ENCODE measurements at regions not wholly inside any gene's neighbourhood (a gene's known extent, or its start where the extent isn't known, plus 50 kb on each side); places are given as distances from the start of the nearest gene placed in this dataset.

- H3K27me3 ChIP-seq: peaks cover 3% of the 10 kb centered on the region; the same call in 1 of the 2 replicates
- H3K9me3 ChIP-seq: no peaks in the 10 kb centered on the region
- H3K36me3 ChIP-seq: no peaks in the 10 kb centered on the region
- no peak overlapping the region for H3K4me3 ChIP-seq (ENCODE audit: low read depth, low read length)
- H3K4me1 ChIP-seq: no peaks in the 10 kb centered on the region
- no peak for DNase-seq
- no peak for TF ChIP-seq CTCF (IDR thresholded peaks at IDR 0.05; ENCODE audit: low read depth, low read length)
Observed at GRCh38 chr7:15870347-15870746, 183.9 kb upstream of the MEOX2 start.

- no peaks in the 10 kb centered on the region for H3K36me3 ChIP-seq
- DNase-seq: no peak
- H3K9me3 ChIP-seq: no peaks in the 10 kb centered on the region
- no peak for TF ChIP-seq CTCF (IDR thresholded peaks at IDR 0.05; ENCODE audit: low read depth, low read length)
- no peaks in the 10 kb centered on the region; the same call in 1 of the 2 replicates for H3K27me3 ChIP-seq
- H3K4me3 ChIP-seq (ENCODE audit: low read depth, low read length): no peak overlapping the region
- H3K4me1 ChIP-seq: no peaks in the 10 kb centered on the region
Observed at GRCh38 chr7:15867441-15867840, 181.0 kb upstream of the MEOX2 start.

- no peak for DNase-seq
- no peaks in the 10 kb centered on the region for H3K9me3 ChIP-seq
- no peaks in the 10 kb centered on the region; the same call in 1 of the 2 replicates for H3K27me3 ChIP-seq
- no peaks in the 10 kb centered on the region for H3K36me3 ChIP-seq
- no peak overlapping the region for H3K4me3 ChIP-seq (ENCODE audit: low read depth, low read length)
- no peaks in the 10 kb centered on the region for H3K4me1 ChIP-seq
- TF ChIP-seq CTCF (IDR thresholded peaks at IDR 0.05; ENCODE audit: low read depth, low read length): no peak
Observed at GRCh38 chr7:15866753-15867152, 180.3 kb upstream of the MEOX2 start.

- Histone ChIP-seq H3K4me3 (ENCODE audit: low read depth, low read length) (no peak overlapping the region), H3K27me3 (no peaks in the 10 kb centered on the region; the same call in 1 of the 2 replicates), H3K4me1 (no peaks in the 10 kb centered on the region), H3K36me3 (no peaks in the 10 kb centered on the region), H3K9me3 (no peaks in the 10 kb centered on the region)
- no peak for DNase-seq
- no peak for TF ChIP-seq CTCF (IDR thresholded peaks at IDR 0.05; ENCODE audit: low read depth, low read length)
Observed at GRCh38 chr7:15864626-15864991, 178.1 kb upstream of the MEOX2 start.

GRCh38 chr7:15863951-15864625, 177.6 kb upstream of the MEOX2 start:
- Histone ChIP-seq H3K4me3 (ENCODE audit: low read depth, low read length) (no peak overlapping the region), H3K36me3 (no peaks in the 10 kb centered on the region), H3K9me3 (no peaks in the 10 kb centered on the region), H3K27me3 (no peaks in the 10 kb centered on the region; the same call in 1 of the 2 replicates), H3K4me1 (no peaks in the 10 kb centered on the region)
- DNase-seq: no peak
- no peak for TF ChIP-seq CTCF (IDR thresholded peaks at IDR 0.05; ENCODE audit: low read depth, low read length)

- no peak for DNase-seq
- no peaks in the 10 kb centered on the region for H3K36me3 ChIP-seq
- H3K4me3 ChIP-seq (ENCODE audit: low read depth, low read length): no peak overlapping the region
- no peaks in the 10 kb centered on the region for H3K9me3 ChIP-seq
- no peaks in the 10 kb centered on the region for H3K4me1 ChIP-seq
- TF ChIP-seq CTCF (IDR thresholded peaks at IDR 0.05; ENCODE audit: low read depth, low read length): no peak
- H3K27me3 ChIP-seq: no peaks in the 10 kb centered on the region
Observed at GRCh38 chr7:15862781-15863165, 176.3 kb upstream of the MEOX2 start.

All from BE2C (cell line).